ENCODE measurements at regions not wholly inside any gene's neighbourhood (a gene's known extent, or its start where the extent isn't known, plus 50 kb on each side); places are given as distances from the start of the nearest gene placed in this dataset.

- TF ChIP-seq CTCF (conservative IDR thresholded peaks at IDR 0.05) = no peak
- H3K27ac Mint-ChIP-seq = no peak overlapping the region
- Histone ChIP-seq H3K9ac (ENCODE audit: extremely low read depth, insufficient read length, low read length) (no peak overlapping the region), H4K20me1 (ENCODE audit: control insufficient read depth, insufficient read depth, insufficient read length) (no peaks in the 10 kb centered on the region), H4K5ac (ENCODE audit: insufficient read length, low read depth, low read length) (no peak overlapping the region), H2BK5ac (ENCODE audit: insufficient read length, low read length) (no peak overlapping the region), H3K4me2 (ENCODE audit: insufficient read depth, insufficient read length, low read length) (no peak overlapping the region), H2BK15ac (ENCODE audit: low read depth, low read length) (no peak overlapping the region), H2AK5ac (ENCODE audit: insufficient read length, low read length) (no peak overlapping the region), H2AFZ (ENCODE audit: low read length) (no peak overlapping the region), H3K14ac (ENCODE audit: insufficient read depth, low read length) (no peak overlapping the region), H3K4ac (ENCODE audit: low read depth, low read length) (no peak overlapping the region), H3K27me3 (ENCODE audit: insufficient read depth, low read length) (no peaks in the 10 kb centered on the region), H3K56ac (ENCODE audit: insufficient read length, low read depth, low read length) (no peak overlapping the region), H3K23ac (ENCODE audit: insufficient read length, low read depth, low read length) (no peak overlapping the region), H2BK12ac (ENCODE audit: insufficient read length, low read depth, low read length) (no peak overlapping the region), H4K8ac (replicated peaks; ENCODE audit: insufficient read length, low read depth, low read length) (no peak overlapping the region), H2BK20ac (ENCODE audit: low read depth, low read length, poor library complexity, severe bottlenecking) (no peak overlapping the region), H3K23me2 (ENCODE audit: insufficient read length, low read depth, low read length, poor library complexity, severe bottlenecking) (no peaks in the 10 kb centered on the region), H3K79me2 (ENCODE audit: insufficient read depth, low read length) (no peaks in the 10 kb centered on the region), H3K18ac (ENCODE audit: insufficient read length, low read depth, low read length) (no peak overlapping the region), H2BK120ac (ENCODE audit: low read depth, low read length, poor library complexity, severe bottlenecking) (no peak overlapping the region), H3T11ph (ENCODE audit: low read length) (no peak overlapping the region), H3K9me3 (ENCODE audit: control insufficient read depth, low read depth, low read length) (no peaks in the 10 kb centered on the region), H3K4me1 (ENCODE audit: insufficient read depth, low read length) (no peaks in the 10 kb centered on the region), H4K91ac (ENCODE audit: insufficient read length, low read depth, low read length) (no peak overlapping the region), H3K27ac (ENCODE audit: insufficient read length, low read depth, low read length) (no peak overlapping the region), H3K79me1 (ENCODE audit: insufficient read depth, low read depth, low read length, poor library complexity, severe bottlenecking) (no peaks in the 10 kb centered on the region)
- no peaks in the 10 kb centered on the region for H3K4me1 Mint-ChIP-seq
- no CpG with 5 or more reads among the region's 2 CpGs for WGBS (ENCODE audit: extremely low coverage, insufficient read length, low lambda C conversion rate)
- H3K36me3 Mint-ChIP-seq (ENCODE audit: insufficient read depth in 1 of 3, low read depth in 3 of 3) = no peaks in the 10 kb centered on the region; a peak in 1 of 7 replicates
- H3K27me3 Mint-ChIP-seq (ENCODE audit: low read depth) = no peaks in the 10 kb centered on the region
- no peak for DNase-seq
- H3K9me3 Mint-ChIP-seq = no peaks in the 10 kb centered on the region
- no peak overlapping the region for H3K4me3 Mint-ChIP-seq
Measured at GRCh38 chr3:163218336-163218735, 1721.7 kb downstream of the OTOL1 start.
